Thyroid gland (tissue), 4 donors: ENCODE measurements at regions not wholly inside any gene's neighbourhood (a gene's known extent, or its start where the extent isn't known, plus 50 kb on each side); places are given as distances from the start of the nearest gene placed in this dataset.
"Not testable (repeated sequence)": the region's sequence is repeated elsewhere in the genome, so short reads cannot be mapped to it uniquely, and the experiment has no call there.

Source experiments
- DNase-seq, 2 donors: peaks; one replicate each; pipeline ENCODE4 v3.0.0-alpha.2; 2019
- H3K27ac ChIP-seq, 3 donors: fragments of 200-600 bp; sonication (generic); 1 replicate in 2 of 3; 2 replicates in 1 of 3; pipeline ENCODE4 v1.5.1; 2016 to 2019; ENCODE audit warnings: mild to moderate bottlenecking in 1 of 3, moderate library complexity in 1 of 3
- H3K27me3 ChIP-seq: fragments of 200-600 bp; sonication (generic); one replicate; pipeline ENCODE4 v1.5.1; 2019
- H3K36me3 ChIP-seq, 2 donors: fragments of 200-600 bp; sonication (generic); one replicate each; pipeline ENCODE4 v1.5.1; 2016 to 2019
- H3K4me1 ChIP-seq, 2 donors: fragments of 200-600 bp; sonication (generic); one replicate each; pipeline ENCODE4 v1.5.1; 2017 to 2019
- H3K4me3 ChIP-seq, 3 donors: fragments of 200-600 bp; sonication (generic); replicated peaks in 1 of 3; 1 replicate in 2 of 3; 2 replicates in 1 of 3; pipeline ENCODE4 v1.5.1; 2016; ENCODE audit warnings: mild to moderate bottlenecking in 1 of 3
- H3K9me3 ChIP-seq: fragments of 200-600 bp; sonication (generic); one replicate; pipeline ENCODE4 v1.5.1; 2017
- POLR2A ChIP-seq, 2 donors: fragments of 450-650 bp; IDR thresholded peaks; one replicate each; pipeline ENCODE4 v1.6.1; 2017; ENCODE audit warnings: antibody characterized with exemption in 2 of 2, mild to moderate bottlenecking in 2 of 2, moderate library complexity in 1 of 2
- WGBS, 2 donors: methylation state at CpG; one replicate each; pipeline ENCODE4 v1.1.5; 2017; 5-methylcytosine and 5-hydroxymethylcytosine counted together
- intact Hi-C: fragments of 100-400 bp; cut with DNase I; formaldehyde crosslinking; loops from one replicate; pipeline ENCODE4 v1.15.1; 2023
- TF ChIP-seq, protein P1 (sequence below), 6 experiments: fragments of 200-600 bp in 3 of 6; fragments of 450-650 bp in 3 of 6; sonication (generic) in 3 of 6; IDR thresholded peaks; one replicate each; pipeline ENCODE4 v1.5.1; 2016 to 2019; ENCODE audit warnings: antibody characterized with exemption in 6 of 6, mild to moderate bottlenecking in 2 of 6, inconsistent platforms in 1 of 6, moderate library complexity in 1 of 6

DNA sequence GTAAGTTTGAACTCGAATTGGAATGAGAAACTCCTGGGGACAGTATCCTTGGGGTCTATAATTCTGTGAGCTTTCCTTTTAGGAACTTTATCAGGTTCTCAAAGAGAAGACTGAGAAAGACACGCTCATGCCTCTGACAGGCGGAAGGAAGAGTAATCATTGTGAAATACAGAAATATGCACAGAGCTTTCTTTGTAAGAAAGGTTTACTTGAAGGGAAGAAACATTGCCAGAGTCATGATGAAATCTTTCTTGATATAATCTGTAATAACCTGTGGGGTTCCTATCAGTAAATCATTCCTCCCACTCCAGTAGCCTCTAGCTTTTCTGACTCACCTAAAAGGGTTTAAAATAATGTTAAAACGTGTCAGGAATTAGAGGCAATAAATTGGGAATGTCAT lies 83.6 kb upstream of the CCDC39 start:
- Histone ChIP-seq H3K36me3 (no peaks in the 10 kb centered on the region), H3K4me3 (no peak overlapping the region), H3K4me1 (no peaks in the 10 kb centered on the region), H3K27me3 (no peaks in the 10 kb centered on the region), H3K9me3 (no peaks in the 10 kb centered on the region), H3K27ac (no peak overlapping the region)
- WGBS, 2 donors = 75 to 77% methylated on average over 4 of the region's 4 CpGs
- no peak for TF ChIP-seq POLR2A (IDR thresholded peaks at IDR 0.05)
- DNase-seq = no peak
- intact Hi-C loops = no loop called here

DNA sequence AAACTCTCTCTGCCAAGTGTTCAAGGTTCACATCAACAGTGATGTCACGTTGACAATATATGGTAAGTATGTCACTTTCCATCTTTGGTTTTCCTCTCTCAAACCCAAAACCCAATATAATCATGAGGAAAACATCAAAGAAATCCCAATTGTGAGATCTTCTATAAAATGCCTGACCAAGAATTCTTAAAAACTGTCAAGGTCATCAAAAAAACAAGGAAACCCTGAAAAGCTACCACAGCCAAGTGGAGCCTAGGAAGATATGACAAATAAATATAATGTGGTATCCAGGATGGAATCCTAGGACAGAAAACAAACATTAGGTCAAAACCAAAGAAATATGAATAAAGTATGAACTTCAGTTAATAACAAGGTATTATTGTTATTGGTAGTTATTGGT lies 85.2 kb upstream of the CCDC39 start:
- Histone ChIP-seq H3K27me3 (no peaks in the 10 kb centered on the region), H3K27ac (no peak overlapping the region), H3K4me1 (no peaks in the 10 kb centered on the region), H3K4me3 (no peak overlapping the region), H3K9me3 (no peaks in the 10 kb centered on the region), H3K36me3 (no peaks in the 10 kb centered on the region)
- WGBS, 2 donors = 87 to 91% methylated on average over 1 of the region's 1 CpG
- no peak for DNase-seq
- TF ChIP-seq POLR2A (IDR thresholded peaks at IDR 0.05) = no peak
- TF ChIP-seq, protein P1, sequence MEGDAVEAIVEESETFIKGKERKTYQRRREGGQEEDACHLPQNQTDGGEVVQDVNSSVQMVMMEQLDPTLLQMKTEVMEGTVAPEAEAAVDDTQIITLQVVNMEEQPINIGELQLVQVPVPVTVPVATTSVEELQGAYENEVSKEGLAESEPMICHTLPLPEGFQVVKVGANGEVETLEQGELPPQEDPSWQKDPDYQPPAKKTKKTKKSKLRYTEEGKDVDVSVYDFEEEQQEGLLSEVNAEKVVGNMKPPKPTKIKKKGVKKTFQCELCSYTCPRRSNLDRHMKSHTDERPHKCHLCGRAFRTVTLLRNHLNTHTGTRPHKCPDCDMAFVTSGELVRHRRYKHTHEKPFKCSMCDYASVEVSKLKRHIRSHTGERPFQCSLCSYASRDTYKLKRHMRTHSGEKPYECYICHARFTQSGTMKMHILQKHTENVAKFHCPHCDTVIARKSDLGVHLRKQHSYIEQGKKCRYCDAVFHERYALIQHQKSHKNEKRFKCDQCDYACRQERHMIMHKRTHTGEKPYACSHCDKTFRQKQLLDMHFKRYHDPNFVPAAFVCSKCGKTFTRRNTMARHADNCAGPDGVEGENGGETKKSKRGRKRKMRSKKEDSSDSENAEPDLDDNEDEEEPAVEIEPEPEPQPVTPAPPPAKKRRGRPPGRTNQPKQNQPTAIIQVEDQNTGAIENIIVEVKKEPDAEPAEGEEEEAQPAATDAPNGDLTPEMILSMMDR (IDR thresholded peaks at IDR 0.05) = no peak
- intact Hi-C loops = no loop called here

DNA sequence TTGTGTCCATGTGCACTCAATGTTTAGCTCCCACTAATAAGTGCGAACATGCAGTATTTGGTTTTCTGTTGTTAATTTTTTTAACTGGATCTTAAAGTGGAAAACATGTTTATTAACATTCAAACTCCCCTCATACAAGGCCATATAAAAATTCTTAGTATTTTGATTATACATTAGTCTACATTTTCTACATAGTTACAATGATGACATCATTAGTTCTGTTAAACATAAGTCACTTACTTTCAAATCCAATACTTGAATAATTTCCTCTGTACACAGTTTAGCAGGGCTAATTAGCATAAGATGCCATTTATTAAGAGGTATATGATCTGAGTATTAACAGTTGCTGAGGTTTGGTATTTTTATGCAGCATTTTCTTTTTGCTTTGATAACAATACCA lies 91.3 kb upstream of the CCDC39 start:
- H3K27ac ChIP-seq = no peak overlapping the region
- H3K4me3 ChIP-seq = no peak overlapping the region
- DNase-seq = no peak
- no peaks in the 10 kb centered on the region for H3K27me3 ChIP-seq
- 87 to 88% methylated on average over 1 of the region's 1 CpG for WGBS, 2 donors
- no peaks in the 10 kb centered on the region for H3K4me1 ChIP-seq
- intact Hi-C loops = no loop called here
- H3K36me3 ChIP-seq = no peaks in the 10 kb centered on the region
- H3K9me3 ChIP-seq = no peaks in the 10 kb centered on the region
- TF ChIP-seq POLR2A (IDR thresholded peaks at IDR 0.05) = no peak
- TF ChIP-seq, protein P1 (IDR thresholded peaks at IDR 0.05) = no peak

DNA sequence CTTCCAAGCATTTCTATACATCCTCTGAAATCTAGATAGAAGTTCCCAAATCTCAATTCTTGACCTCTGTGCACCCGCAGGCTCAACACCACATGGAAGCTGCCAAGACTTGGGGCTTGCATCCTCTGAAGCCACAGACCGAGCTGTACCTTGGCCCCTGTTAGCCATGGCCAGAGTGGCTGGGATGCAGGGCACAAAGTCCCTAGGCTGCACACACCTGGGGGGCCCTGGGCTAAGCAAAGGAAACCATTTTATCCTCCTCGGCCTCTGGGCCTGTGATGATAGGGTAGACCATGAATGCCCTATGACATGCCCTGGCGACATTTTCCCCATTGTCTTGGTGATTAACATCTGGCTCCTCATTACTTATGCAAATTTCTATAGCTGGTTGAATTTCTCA lies 97.1 kb upstream of the CCDC39 start:
- WGBS, 2 donors = 93 to 95% methylated on average over 3 to 4 of the region's 4 CpGs
- intact Hi-C loops = no loop called here
- Histone ChIP-seq H3K36me3 (no peaks in the 10 kb centered on the region), H3K27me3 (no peaks in the 10 kb centered on the region), H3K27ac (no peak overlapping the region), H3K4me3 (no peak overlapping the region), H3K4me1 (no peaks in the 10 kb centered on the region), H3K9me3 (no peaks in the 10 kb centered on the region)
- TF ChIP-seq POLR2A (IDR thresholded peaks at IDR 0.05) = no peak
- TF ChIP-seq, protein P1 (IDR thresholded peaks at IDR 0.05) = no peak
- DNase-seq = no peak

DNA sequence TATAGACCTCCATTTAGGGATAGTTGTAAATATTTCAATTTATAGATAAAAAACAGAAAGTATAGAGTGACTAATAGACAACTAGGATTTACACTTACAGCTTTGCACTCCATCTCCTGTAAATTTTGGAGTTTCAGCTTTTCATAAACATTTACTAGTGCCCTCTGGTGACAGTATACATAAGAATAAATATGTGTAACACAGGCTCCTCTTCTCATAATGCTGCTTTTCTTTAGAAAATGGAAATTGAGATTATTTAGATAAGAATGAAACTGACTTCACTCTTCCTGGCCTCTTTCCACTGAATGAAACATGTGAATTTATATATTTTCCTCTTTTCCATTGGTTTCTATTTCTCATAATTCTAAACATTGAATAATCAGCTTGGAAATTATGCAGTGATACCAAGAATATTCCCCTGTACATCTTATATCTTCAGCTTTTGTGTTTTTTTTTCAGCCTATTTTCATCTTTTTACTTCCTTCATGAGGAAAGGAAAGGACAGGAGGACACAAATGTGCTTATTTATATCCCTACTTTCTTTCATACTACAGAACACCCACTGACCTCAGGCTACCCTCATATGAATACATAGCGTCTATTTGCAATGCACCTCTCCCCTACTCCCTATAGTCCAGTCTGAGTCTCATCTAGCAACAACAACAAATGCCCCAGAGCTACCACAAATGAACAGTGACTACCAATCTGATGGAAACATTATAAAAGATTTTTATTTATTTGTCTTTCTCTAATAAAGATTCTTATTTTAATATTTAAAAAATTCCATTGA lies 103.1 kb upstream of the CCDC39 start:
- 85 to 92% methylated on average over 1 of the region's 1 CpG for WGBS, 2 donors
- DNase-seq = no peak
- no peak overlapping the region for H3K27ac ChIP-seq
- intact Hi-C loops = no loop called here
- no peaks in the 10 kb centered on the region for H3K4me1 ChIP-seq
- H3K27me3 ChIP-seq = no peaks in the 10 kb centered on the region
- TF ChIP-seq POLR2A (IDR thresholded peaks at IDR 0.05) = no peak
- TF ChIP-seq, protein P1 (IDR thresholded peaks at IDR 0.05) = no peak
- no peaks in the 10 kb centered on the region for H3K9me3 ChIP-seq
- H3K4me3 ChIP-seq = no peak overlapping the region
- no peaks in the 10 kb centered on the region for H3K36me3 ChIP-seq

DNA sequence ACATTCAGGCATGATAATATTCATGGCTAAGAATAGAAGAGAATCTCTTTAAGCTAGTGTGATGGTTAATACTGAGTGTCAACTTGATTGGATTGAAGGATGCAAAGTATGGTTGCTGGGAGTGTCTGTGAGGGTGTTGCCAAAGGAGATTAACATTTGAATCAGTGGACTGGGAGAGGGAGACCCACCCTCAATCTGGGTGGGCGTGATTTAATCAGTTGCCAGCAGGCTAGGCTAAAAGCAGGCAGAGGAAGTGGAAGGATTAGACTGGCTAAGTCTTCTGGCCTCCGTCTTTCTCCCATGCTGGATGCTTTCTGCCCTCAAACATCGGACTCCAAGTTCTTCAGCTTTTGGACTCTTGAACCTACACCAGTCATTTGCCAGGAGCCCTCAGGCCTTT lies 106.9 kb upstream of the CCDC39 start:
- DNase-seq, H3K27me3 ChIP-seq, H3K9me3 ChIP-seq, H3K4me3 ChIP-seq, H3K27ac ChIP-seq, intact Hi-C loops, H3K4me1 ChIP-seq, H3K36me3 ChIP-seq: not testable (repeated sequence)
- 65 to 79% methylated on average over 3 of the region's 3 CpGs for WGBS, 2 donors
